SK-N-SH (cell line): ENCODE measurements at regions not wholly inside any gene's neighbourhood (a gene's known extent, or its start where the extent isn't known, plus 50 kb on each side); places are given as distances from the start of the nearest gene placed in this dataset.

ENCODE experiments used
- CTCF ChIP-seq: fragments of 200-600 bp; sonication (generic); IDR thresholded peaks from 2 replicates; pipeline ENCODE4 v1.6.1; 2017; ENCODE audit warnings: antibody characterized with exemption, mild to moderate bottlenecking, moderate library complexity
- EP300 ChIP-seq, 2 experiments: IDR thresholded peaks; 2 replicates each; pipeline versions ENCODE4 v1.4.0 to v1.6.1; 2012; ENCODE audit warnings: borderline replicate concordance in 1 of 2, low read depth in 1 of 2, low read length in 1 of 2
- JUND ChIP-seq: IDR thresholded peaks from 2 replicates; pipeline ENCODE4 v1.4.0; 2012
- MXI1 ChIP-seq: IDR thresholded peaks from 2 replicates; pipeline ENCODE4 v1.6.1; 2012; ENCODE audit warnings: mild to moderate bottlenecking, low read depth, low read length, improper control_type of control experiment
- RFX5 ChIP-seq: IDR thresholded peaks from 2 replicates; pipeline ENCODE4 v1.6.1; 2012; ENCODE audit warnings: mild to moderate bottlenecking, improper control_type of control experiment, low read length
- RXRA ChIP-seq: IDR thresholded peaks from 2 replicates; pipeline ENCODE4 v1.4.0; 2012; ENCODE audit warnings: low read depth, mild to moderate bottlenecking, borderline replicate concordance
- SMC3 ChIP-seq: IDR thresholded peaks from 2 replicates; pipeline ENCODE4 v1.6.1; 2012; ENCODE audit warnings: low read depth, low read length, improper control_type of control experiment
- TAF1 ChIP-seq: IDR thresholded peaks from 2 replicates; pipeline ENCODE4 v1.6.1; 2012; ENCODE audit warnings: low read depth, mild to moderate bottlenecking, low read length, moderate library complexity, borderline replicate concordance

- no peak for TF ChIP-seq MXI1
- no peak for TF ChIP-seq SMC3
- no peak for TF ChIP-seq CTCF
- TF ChIP-seq EP300 (IDR thresholded peaks at IDR 0.05; ENCODE audit: borderline replicate concordance in 1 of 2, low read depth in 1 of 2, low read length in 1 of 2), result no peak
- TF ChIP-seq TAF1, result no peak
- TF ChIP-seq JUND, result no peak
- TF ChIP-seq RFX5, result no peak
- no peak for TF ChIP-seq RXRA
Observed at GRCh38 chr6:22696481-22696880, 127.1 kb downstream of the HDGFL1 start.
